ENCODE measurements at regions not wholly inside any gene's neighbourhood (a gene's known extent, or its start where the extent isn't known, plus 50 kb on each side); places are given as distances from the start of the nearest gene placed in this dataset.

DNA sequence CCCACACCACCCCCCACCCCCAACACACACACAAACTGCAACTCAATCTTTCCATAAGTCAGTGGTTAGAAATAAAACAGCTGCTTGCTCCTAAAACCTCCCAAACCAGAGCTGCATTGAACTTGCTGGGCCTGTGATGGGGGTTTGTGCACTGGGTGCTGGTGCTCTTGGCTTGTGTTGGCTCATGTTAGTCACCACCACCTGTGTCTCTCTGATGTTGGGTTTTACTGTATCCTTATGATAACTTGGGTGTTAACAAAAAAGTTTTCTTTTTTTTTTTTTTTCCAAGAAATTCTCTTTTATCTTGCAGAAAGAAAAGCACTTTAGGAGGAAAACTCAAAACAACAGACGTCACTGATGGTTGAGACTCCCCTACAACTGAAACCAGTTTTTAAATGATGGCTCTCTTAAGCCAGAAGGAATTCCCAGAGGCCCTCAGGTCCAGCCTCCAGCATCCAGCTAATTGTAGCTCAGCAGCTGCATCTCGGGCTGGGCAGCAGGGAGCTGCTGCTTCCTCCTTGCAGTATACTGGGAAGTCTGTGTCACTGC is 79.9 kb upstream of the DRD2 start:
- TF ChIP-seq, protein P1, sequence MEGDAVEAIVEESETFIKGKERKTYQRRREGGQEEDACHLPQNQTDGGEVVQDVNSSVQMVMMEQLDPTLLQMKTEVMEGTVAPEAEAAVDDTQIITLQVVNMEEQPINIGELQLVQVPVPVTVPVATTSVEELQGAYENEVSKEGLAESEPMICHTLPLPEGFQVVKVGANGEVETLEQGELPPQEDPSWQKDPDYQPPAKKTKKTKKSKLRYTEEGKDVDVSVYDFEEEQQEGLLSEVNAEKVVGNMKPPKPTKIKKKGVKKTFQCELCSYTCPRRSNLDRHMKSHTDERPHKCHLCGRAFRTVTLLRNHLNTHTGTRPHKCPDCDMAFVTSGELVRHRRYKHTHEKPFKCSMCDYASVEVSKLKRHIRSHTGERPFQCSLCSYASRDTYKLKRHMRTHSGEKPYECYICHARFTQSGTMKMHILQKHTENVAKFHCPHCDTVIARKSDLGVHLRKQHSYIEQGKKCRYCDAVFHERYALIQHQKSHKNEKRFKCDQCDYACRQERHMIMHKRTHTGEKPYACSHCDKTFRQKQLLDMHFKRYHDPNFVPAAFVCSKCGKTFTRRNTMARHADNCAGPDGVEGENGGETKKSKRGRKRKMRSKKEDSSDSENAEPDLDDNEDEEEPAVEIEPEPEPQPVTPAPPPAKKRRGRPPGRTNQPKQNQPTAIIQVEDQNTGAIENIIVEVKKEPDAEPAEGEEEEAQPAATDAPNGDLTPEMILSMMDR (IDR thresholded peaks at IDR 0.05) = no peak
- no peak for TF ChIP-seq POLR2AphosphoS5 (IDR thresholded peaks at IDR 0.05; ENCODE audit: insufficient read depth in 1 of 2, low read depth in 1 of 2)

Measured in vagina (tissue), 2 donors.